GM21423 (cell line): ENCODE measurements at regions not wholly inside any gene's neighbourhood (a gene's known extent, or its start where the extent isn't known, plus 50 kb on each side); places are given as distances from the start of the nearest gene placed in this dataset.

Source experiments
- ATAC-seq: cut with Tn5 transposase; IDR thresholded peaks from one replicate; pipeline ENCODE4 v1.9.1; 2021; ENCODE audit warnings: mild to moderate bottlenecking, moderate library complexity; ENCODE audit not compliant: unreplicated experiment

- ATAC-seq: no peak
Observed at GRCh38 chr2:121860033-121860757, 104.7 kb downstream of the TSN start.

- no peak for ATAC-seq
Observed at GRCh38 chr2:121860758-121861227, 105.3 kb downstream of the TSN start.

- no peak for ATAC-seq
Observed at GRCh38 chr2:121862286-121862685, 106.8 kb downstream of the TSN start.

DNA sequence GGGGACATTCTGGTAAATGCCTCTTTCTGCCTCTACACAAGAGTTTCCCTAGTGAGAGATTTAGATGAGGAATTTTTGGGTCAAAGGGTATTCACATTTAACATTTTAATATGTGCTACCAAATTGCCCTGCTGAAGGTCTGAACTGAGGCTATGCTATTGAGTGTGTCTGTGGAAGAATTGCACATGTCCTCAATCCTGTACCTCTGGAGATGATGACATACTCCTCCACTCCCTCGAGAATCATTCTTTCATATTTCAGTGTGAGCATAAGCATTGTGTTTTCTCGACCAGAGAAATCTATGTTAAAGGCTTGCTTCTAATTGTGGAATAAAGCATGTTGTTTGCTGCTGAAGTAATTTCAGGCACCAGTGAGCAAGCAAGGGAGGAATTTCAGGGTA, 110.5 kb downstream of the TSN start:
- ATAC-seq: no peak

DNA sequence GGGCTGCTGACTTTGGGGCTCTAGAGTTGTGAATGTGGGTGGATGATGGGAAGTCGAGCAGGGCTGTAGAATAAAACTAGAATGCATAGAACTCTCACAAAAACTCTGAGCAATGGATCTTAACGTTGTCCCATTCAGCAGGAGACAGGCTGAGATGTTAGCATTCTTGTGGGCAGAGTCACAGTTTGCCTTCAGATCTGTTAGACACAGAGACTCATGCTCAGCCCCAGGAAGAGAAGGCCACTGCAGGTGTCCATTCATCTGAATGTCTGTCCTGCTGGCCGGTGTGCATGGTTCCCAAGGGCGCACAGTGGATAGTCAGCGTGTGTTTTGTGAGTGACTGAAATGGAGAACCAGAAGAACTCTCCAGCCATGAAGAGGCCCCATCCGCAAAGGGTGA, 111.3 kb downstream of the TSN start:
- no peak for ATAC-seq

- no peak for ATAC-seq
Observed at GRCh38 chr2:121868652-121869051, 113.2 kb downstream of the TSN start.

DNA sequence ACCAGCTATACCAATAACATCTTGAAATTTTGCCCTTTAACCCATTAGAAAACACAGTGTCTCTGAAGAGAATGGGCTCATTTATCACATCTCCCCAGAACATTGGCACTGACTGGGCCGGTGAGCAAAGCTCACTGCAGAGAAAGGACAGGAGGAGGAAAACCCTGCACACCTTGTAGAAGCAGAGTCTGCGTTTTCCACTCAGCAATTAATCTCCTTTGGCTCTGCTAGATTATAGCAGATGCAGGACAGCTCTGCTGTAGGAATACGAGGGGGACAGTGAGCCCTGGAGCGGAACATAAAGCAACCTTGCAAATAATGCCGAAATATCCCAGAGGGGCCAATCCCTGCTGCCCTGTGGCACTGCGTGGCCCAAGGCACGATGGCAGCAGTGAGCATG, 113.9 kb downstream of the TSN start:
- ATAC-seq: no peak

GRCh38 chr2:121869873-121870272, 114.4 kb downstream of the TSN start:
- no peak for ATAC-seq

- ATAC-seq: no peak
Observed at GRCh38 chr2:121872651-121873050, 117.2 kb downstream of the TSN start.

- no peak for ATAC-seq
Observed at GRCh38 chr2:121873864-121874263, 118.4 kb downstream of the TSN start.

- no peak for ATAC-seq
Observed at GRCh38 chr2:121875585-121876185, 120.2 kb downstream of the TSN start.

GRCh38 chr2:121877366-121877765, 121.9 kb downstream of the TSN start:
- ATAC-seq: no peak

GRCh38 chr2:121880283-121880682, 124.8 kb downstream of the TSN start:
- no peak for ATAC-seq

- ATAC-seq: no peak
Observed at GRCh38 chr2:121881038-121881437, 125.6 kb downstream of the TSN start.

DNA sequence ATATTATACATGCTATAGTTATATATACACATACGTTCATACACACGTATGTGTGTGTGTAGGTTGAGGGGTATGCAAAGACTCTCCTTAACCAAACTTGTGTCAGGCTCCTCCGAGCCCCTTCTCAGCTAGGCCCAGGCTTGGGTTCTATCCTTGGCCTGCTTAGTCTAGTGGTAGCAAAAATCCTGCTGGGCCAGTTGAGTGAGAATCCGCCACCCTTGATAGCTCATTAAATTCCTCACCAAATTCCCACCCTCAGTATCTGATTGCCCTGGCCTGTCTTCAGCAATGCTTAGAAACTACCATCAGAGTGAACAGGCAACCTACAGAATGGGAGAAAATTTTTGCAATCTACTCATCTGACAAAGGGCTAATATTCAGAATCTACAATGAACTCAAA, 126.5 kb downstream of the TSN start:
- ATAC-seq: no peak

DNA sequence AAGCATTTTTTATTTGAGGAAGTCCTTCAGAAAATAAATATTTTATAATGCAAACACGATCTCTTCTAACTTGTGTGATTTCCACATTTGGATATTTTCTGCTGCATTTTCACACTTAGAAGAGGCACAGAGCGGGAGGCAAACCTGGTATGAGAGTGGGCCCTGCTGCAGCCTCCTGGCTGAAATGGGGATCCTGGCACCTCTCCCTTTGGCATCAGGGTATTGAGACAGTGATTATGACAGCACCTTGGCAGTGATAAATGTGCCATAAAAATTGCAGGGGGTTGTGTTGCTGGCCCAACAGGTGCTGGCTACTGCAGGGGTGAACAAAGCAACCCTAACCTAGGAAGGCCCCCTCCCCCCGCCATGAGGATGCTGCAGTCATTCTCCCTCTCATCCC, 128.6 kb downstream of the TSN start:
- ATAC-seq: no peak

- ATAC-seq: no peak
Observed at GRCh38 chr2:121884511-121884921, 129.1 kb downstream of the TSN start.

DNA sequence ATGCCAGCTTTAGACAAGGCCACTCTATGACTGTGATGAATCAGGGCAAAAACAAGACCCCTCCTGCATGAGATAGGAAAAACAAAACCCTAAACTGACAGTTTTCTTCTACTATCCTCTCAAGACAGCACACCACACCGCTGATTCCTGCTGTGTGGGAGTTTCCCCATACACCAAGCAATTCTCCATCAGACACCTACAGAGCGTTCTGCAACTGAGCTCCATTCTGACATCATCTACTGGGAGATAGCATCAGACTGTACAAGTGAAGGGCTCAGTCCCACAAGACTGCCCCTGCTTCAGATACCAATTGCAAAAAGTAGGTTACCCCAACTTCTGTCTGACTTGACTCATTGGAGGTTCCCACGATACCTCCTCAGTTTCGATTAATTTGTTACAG, 130.6 kb downstream of the TSN start:
- no peak for ATAC-seq

DNA sequence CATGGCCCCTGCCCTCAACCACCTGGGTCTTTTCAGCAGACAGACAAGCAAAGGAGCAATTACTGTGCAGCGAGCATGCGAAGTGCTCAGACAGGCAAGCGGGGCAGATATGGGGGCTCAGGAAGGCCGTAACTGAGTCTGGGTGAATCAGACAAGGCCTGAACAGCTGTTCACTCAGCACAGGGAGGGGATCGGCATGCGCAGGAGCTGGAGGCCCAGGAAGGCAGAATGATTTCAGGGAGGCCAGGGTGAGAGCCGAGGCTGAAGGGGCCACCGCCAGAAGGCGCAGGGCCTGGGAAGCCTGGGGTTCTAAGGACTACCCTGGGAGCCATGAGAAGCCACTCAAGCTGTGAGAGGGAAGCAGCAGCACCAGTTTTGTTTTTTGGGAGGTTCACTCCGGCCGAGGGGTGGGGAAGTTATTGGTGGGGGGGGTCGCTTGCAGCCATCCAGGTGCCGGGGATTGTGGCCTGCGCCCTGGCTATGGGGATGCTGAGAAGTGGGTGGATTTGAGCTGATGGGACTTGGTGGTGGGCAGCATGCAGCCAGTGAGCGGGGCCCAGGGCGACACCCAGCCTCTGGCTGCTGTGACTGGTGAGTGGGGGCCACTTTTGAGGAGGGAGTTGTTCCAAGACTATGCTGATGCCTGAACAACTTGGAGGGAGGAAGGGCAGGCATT, 132.2 kb downstream of the TSN start:
- no peak for ATAC-seq

DNA sequence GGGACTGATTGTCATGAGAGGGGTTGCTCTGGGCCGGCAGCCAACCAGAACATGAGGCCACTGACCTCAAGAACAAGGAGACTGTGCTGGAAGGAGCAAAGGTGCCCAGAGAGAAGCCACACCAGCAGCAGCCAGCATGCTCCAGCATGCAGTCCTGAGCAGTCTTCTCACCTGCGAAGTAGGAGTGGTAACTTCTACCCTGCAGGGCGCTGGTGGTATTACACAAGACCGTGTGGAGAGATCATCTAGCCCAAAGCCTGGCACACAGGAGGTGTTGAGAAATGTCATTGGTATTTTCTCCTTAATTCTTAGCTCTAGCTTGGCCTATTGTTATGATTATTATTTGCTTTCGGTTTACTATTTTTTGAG, 132.7 kb downstream of the TSN start:
- no peak for ATAC-seq

GRCh38 chr2:121890041-121890440, 134.6 kb downstream of the TSN start:
- no peak for ATAC-seq
